Glutamatergic neuron (in vitro differentiated cells): ENCODE measurements at regions not wholly inside any gene's neighbourhood (a gene's known extent, or its start where the extent isn't known, plus 50 kb on each side); places are given as distances from the start of the nearest gene placed in this dataset.
A peak's percentile ranks its signal among the peaks of the same experiment; 100 is the strongest.
"Not testable (repeated sequence)": the region's sequence is repeated elsewhere in the genome, so short reads cannot be mapped to it uniquely, and the experiment has no call there.

ENCODE experiments used
- DNase-seq: peaks from one replicate; pipeline ENCODE4 v3.0.0; 2022
- H3K27ac Mint-ChIP-seq: one replicate; pipeline ENCODE4 v1.8.0; 2020; ENCODE audit warnings: mild to moderate bottlenecking, mixed read lengths, inconsistent platforms; ENCODE audit not compliant: unreplicated experiment
- H3K27me3 Mint-ChIP-seq: one replicate; pipeline ENCODE4 v1.8.0; 2020; ENCODE audit warnings: mild to moderate bottlenecking, moderate library complexity, mixed read lengths, inconsistent platforms; ENCODE audit not compliant: unreplicated experiment
- H3K36me3 Mint-ChIP-seq: one replicate; pipeline ENCODE4 v1.8.0; 2020; ENCODE audit warnings: mild to moderate bottlenecking, mixed read lengths, inconsistent platforms; ENCODE audit not compliant: unreplicated experiment
- H3K4me1 Mint-ChIP-seq: one replicate; pipeline ENCODE4 v1.8.0; 2020; ENCODE audit warnings: mild to moderate bottlenecking, low read depth, mixed read lengths, inconsistent platforms; ENCODE audit not compliant: unreplicated experiment
- H3K4me3 Mint-ChIP-seq: one replicate; pipeline ENCODE4 v1.8.0; 2020; ENCODE audit warnings: mild to moderate bottlenecking, mixed read lengths, inconsistent platforms; ENCODE audit not compliant: unreplicated experiment
- H3K9me3 Mint-ChIP-seq: one replicate; pipeline ENCODE4 v1.8.0; 2020; ENCODE audit warnings: mild to moderate bottlenecking, moderate library complexity, mixed read lengths, inconsistent platforms; ENCODE audit not compliant: unreplicated experiment
- CTCF ChIP-seq: fragments of 200-600 bp; sonication (generic); IDR thresholded peaks from one replicate; pipeline ENCODE4 v1.5.0; 2021; ENCODE audit not compliant: partially characterized antibody, unreplicated experiment

GRCh38 chr9:65437724-65438123 lies 152.7 kb upstream of the FOXD4L5 start:
- no peak for TF ChIP-seq CTCF
- Mint-ChIP-seq H3K36me3 (peaks cover 28% of the 10 kb centered on the region), H3K27ac (peak overlapping the region; percentile 31), H3K9me3 (peaks cover 36% of the 10 kb centered on the region), H3K4me3 (no peak overlapping the region), H3K4me1 (no peaks in the 10 kb centered on the region), H3K27me3 (peaks cover 8% of the 10 kb centered on the region)
- DNase-seq: no peak

DNA sequence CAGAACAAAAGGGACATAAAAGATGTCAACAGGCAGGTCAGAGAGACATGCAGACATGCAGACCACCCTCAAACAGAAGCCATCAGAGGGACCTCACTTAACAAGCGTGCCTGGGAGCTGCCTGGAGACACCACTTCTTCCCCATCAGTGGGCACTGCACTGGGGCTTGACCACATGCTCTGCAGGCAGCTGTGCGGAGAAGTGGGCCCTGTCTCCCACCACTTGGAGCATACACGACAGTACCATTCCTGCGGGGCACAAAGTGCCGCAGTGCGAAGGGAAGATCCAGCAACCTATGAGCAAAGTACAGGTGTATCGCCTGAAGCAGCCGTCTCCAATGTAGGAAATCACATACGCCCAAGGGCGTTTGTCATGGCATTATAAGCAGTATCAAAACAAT lies 150.5 kb upstream of the FOXD4L5 start:
- Mint-ChIP-seq H3K4me3 (no peak overlapping the region), H3K36me3 (peaks cover 31% of the 10 kb centered on the region), H3K9me3 (peaks cover 49% of the 10 kb centered on the region), H3K27ac (no peak overlapping the region), H3K4me1 (no peaks in the 10 kb centered on the region), H3K27me3 (peaks cover 18% of the 10 kb centered on the region)
- no peak for DNase-seq
- TF ChIP-seq CTCF: no peak

- Mint-ChIP-seq H3K4me3 (no peak overlapping the region), H3K4me1 (no peaks in the 10 kb centered on the region), H3K9me3 (peaks cover 46% of the 10 kb centered on the region), H3K36me3 (peaks cover 26% of the 10 kb centered on the region), H3K27me3 (peaks cover 24% of the 10 kb centered on the region), H3K27ac (peak overlapping the region; percentile 22)
- TF ChIP-seq CTCF: no peak
- no peak for DNase-seq
Measured at GRCh38 chr9:65432722-65433323, 147.8 kb upstream of the FOXD4L5 start.

GRCh38 chr9:65432051-65432450 lies 147.0 kb upstream of the FOXD4L5 start:
- TF ChIP-seq CTCF: no peak
- DNase-seq: no peak
- Mint-ChIP-seq H3K9me3 (peaks cover 42% of the 10 kb centered on the region), H3K27me3 (peaks cover 21% of the 10 kb centered on the region), H3K27ac (peak overlapping the region; percentile 67), H3K4me3 (no peak overlapping the region), H3K36me3 (peaks cover 21% of the 10 kb centered on the region), H3K4me1 (no peaks in the 10 kb centered on the region)

GRCh38 chr9:65430221-65430620 lies 145.2 kb upstream of the FOXD4L5 start:
- no peak overlapping the region for H3K27ac Mint-ChIP-seq
- no peak overlapping the region for H3K4me3 Mint-ChIP-seq
- peaks cover 27% of the 10 kb centered on the region for H3K27me3 Mint-ChIP-seq
- H3K36me3 Mint-ChIP-seq: peaks cover 25% of the 10 kb centered on the region
- no peaks in the 10 kb centered on the region for H3K4me1 Mint-ChIP-seq
- peaks cover 34% of the 10 kb centered on the region for H3K9me3 Mint-ChIP-seq
- DNase-seq: no peak
- TF ChIP-seq CTCF: no peak

DNA sequence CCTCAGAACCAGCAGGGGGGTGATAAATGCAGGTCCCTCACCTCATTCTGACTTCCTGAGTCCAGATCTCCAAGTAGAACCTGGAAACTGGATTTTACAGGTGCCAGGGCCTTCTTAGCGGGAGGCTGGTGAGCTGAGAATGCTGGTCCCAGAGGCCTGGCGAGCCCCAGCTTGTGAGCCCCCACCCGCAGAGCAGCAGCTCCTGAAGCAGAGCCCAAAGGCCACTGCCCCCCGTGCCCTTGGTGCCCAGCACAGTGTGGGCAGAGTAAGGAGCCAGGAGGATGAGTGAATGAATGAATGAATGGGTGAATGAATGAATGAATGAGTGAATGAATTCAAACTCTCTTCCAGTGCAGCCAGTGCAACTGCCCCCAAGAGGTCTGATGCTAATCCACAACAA lies 142.4 kb upstream of the FOXD4L5 start:
- not testable (repeated sequence) for H3K27ac Mint-ChIP-seq

DNA sequence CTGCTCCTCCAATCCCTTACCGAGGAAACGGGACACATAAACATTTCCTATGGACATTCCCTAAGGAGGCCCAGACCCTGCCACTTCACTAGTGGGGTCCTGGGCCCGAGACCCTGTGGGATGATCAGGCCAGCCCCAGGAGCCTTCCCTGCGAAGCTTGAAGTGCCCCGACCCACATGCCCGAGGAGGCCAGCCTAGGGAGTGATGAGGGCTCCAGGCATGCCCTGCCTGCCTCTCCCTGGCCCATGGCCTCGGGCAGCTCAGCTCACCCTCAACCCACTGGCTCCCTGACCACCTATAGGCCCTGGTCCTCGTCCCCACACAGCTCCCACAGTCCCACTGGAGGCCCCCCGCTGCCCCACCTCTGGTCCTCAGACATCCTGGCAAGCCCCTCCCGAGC lies 141.8 kb upstream of the FOXD4L5 start:
- H3K4me1 Mint-ChIP-seq, H3K27ac Mint-ChIP-seq, DNase-seq, H3K4me3 Mint-ChIP-seq: not testable (repeated sequence)
- Mint-ChIP-seq H3K9me3 (peaks cover 25% of the 10 kb centered on the region), H3K27me3 (peaks cover 23% of the 10 kb centered on the region), H3K36me3 (peaks cover 15% of the 10 kb centered on the region)

More for the DNA sequence above, 142.4 kb upstream of the FOXD4L5 start:
- H3K36me3 Mint-ChIP-seq: peaks cover 16% of the 10 kb centered on the region
- peaks cover 29% of the 10 kb centered on the region for H3K9me3 Mint-ChIP-seq
- DNase-seq, H3K4me1 Mint-ChIP-seq, H3K4me3 Mint-ChIP-seq: not testable (repeated sequence)
- peaks cover 25% of the 10 kb centered on the region for H3K27me3 Mint-ChIP-seq
